ENCODE measurements at regions not wholly inside any gene's neighbourhood (a gene's known extent, or its start where the extent isn't known, plus 50 kb on each side); places are given as distances from the start of the nearest gene placed in this dataset.
"Not testable (repeated sequence)": the region's sequence is repeated elsewhere in the genome, so short reads cannot be mapped to it uniquely, and the experiment has no call there.

- peak; percentile 94 for DNase-seq
These were observed 202.8 kb upstream of the TSC22D1 start for GRCh38 chr13:44778761-44779484.

- DNase-seq = not testable (repeated sequence)
These were observed 199.2 kb upstream of the TSC22D1 start for GRCh38 chr13:44775290-44775689.

- no peak for DNase-seq
These were observed 194.8 kb upstream of the TSC22D1 start for GRCh38 chr13:44770951-44771350.

- no peak for DNase-seq
These were observed 193.6 kb upstream of the TSC22D1 start for GRCh38 chr13:44769686-44770085.

- DNase-seq = no peak
These were observed 192.8 kb upstream of the TSC22D1 start for GRCh38 chr13:44768775-44769581.

DNA sequence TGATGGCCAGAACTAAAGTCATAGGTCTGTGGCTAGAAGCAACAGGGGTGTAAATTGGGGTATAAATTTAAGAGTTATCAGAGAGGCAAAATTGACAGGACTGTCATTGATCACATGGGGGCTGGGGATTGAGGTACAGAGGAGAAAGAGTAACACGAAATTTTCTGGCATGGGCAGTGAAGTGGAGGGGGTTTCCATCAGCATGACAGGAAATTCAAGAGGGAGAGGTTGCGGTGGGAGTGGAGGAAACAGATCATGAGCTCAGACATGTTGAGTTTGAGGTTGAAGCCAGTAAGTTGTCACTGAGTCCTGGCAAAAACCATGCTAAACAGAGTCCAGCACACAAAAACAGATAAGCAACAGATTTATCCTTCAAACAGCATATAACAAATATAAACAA is 192.1 kb upstream of the TSC22D1 start:
- no peak for DNase-seq

DNA sequence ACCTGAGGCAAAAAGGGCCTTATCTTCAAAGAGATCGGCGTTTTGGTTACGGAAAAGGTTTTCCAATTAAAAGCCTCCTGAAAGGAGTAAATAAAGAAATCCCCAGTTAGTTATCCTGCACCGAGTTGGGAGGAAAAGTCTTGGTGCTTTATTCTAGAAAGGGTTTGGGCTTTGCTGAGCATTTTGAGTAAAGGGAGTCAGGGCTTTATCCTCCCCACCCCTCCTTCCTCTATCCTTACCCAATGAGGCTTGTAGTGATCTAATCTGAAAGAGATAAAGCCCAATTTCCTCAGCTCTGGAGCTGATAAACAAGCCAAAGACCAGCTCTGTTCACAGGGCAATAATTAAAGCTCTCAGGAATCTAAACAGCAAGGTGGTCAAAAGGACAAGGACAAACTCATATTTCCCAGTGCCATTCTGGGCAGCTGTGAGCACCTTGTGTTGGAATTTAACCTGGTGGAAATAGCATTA is 188.9 kb upstream of the TSC22D1 start:
- no peak for DNase-seq

- DNase-seq = peak; percentile 46
These were observed 188.2 kb upstream of the TSC22D1 start for GRCh38 chr13:44764302-44764692.

DNA sequence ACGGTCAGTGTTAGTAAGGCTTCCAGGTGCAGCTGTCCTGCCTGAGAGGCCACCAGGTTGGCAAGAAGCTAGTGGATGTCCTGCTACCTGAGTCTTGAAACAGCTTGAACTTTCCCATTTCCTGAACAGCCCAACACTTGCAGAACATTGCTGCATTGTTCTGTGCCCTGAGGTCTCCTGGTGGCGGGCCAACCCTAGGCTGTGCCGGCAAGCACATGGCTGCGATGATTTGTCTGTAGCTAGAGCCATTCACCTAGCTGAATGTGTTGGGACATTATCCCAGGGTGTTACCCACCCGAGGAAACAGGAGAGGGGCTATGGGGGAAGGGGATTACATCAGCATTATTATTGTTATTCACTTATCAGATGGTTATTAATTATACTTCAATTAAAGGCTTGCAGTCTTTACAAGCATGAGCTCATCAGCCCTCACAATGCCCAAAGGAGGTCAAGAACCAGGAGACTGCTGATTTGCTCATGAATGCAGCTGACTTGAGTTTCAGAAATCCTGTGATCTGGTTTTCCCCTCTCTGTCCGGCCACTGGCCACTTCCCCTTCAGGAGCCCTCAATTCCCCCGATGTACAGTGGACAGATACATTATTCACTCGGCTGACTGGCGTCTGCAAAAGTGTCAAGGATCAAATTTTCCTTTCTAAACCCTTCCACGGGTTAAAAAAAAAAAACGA is 187.6 kb upstream of the TSC22D1 start:
- no peak for DNase-seq

- DNase-seq = no peak
These were observed 186.8 kb upstream of the TSC22D1 start for GRCh38 chr13:44762911-44763310.

DNA sequence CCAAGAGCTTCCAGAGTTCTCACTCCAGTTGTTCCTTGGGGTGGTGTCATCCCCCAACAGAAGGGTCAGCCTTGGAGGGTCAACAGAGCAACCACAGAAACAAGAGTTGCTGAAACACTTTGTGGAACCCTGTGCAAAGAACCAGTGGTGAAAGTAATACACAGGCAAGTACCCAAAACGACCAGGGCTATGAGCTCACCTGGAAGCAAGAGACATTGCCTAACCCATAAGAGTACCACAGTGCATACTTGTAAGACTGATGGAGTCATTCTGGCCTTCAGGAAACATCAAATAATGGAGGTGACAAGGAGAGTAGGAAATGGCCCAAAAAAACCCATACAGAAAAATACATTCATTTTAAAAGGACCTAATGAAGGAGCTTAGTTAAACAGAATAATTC is 184.3 kb upstream of the TSC22D1 start:
- no peak for DNase-seq

GRCh38 chr13:44759384-44760360 is 183.5 kb upstream of the TSC22D1 start:
- no peak for DNase-seq

GRCh38 chr13:44758630-44759383 is 182.7 kb upstream of the TSC22D1 start:
- DNase-seq = no peak

DNA sequence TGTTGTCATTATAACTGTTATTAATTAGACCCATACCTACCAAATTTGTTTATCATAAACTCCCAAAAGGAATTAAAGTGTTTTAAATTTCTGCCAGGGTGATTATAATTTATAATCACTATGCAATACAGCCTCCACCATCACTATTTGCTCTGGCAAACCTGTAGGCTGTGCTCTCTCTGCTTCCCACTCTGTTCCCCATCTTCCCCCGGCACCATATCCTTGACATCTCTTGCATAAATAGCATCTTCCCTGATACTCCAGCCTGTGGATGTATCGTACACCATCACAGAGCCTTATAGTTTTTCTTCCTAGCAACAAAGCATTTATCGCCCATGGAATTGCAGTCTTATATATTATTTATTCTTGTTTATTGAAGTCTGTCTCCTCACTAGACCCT is 181.5 kb upstream of the TSC22D1 start:
- DNase-seq = no peak

DNA sequence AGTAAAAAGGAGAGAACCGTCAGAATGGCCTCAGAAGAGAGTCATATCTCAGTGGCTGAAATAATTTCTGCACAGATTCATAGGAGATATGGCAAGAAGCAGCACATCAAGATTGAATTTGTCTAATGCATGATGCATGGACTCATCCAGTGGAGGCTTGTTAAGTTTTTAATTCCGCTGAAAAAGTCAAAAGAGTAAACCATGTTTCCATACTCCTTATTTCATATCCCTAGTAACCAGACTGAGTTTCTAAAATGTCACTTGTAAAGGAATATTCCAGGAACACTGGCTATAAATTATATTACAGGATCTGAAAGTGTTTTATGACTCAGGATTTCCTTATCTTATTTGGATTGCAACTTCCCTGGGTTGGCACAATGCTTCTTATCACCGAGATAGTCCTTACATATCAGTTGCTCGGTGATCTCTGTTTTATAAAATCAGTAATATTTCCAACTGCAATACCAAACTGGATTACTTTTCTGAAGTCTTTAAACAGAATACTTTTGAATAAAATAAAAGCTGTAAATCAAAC is 180.2 kb upstream of the TSC22D1 start:
- DNase-seq = no peak

- DNase-seq = no peak
These were observed 179.7 kb upstream of the TSC22D1 start for GRCh38 chr13:44755872-44756271.

DNA sequence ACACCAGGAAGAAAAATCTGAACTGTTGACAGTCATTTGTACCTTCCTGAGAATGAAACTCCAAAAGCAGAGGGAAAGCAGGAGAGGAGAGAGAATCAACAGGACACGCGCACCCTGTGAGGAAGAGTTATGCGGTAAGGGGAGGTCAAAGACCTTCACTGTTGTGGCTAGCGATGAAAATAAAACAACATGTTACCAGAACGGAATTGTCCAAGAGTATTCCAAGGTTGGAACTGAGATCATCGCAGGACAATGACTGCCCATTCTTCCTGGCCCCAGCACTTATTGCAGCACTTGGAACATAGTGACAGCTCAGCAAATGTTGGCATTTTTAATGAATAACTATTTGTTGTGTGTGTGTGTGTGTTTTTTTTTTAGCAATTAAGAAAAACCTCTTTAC is 176.0 kb upstream of the TSC22D1 start:
- DNase-seq = no peak

GRCh38 chr13:44750630-44751029 is 174.5 kb upstream of the TSC22D1 start:
- DNase-seq = no peak

DNA sequence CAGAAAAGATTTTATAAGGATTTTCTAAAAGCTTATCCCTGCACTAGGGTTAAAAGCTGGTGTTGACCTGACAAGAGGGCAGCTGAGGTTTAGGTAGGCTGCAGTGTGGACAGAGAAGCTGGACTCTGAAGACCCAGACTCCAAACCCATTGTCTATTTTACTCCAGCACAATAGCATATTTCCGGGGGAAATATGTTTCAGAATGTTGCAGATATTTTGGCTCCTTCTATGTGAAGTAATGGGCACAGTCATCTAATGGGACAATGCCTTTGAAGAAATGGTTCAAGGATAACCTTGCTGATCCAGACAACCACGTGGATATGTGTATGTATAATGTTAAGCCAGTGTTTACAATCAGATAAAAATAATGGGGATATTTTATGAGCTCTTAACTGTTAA is 173.8 kb upstream of the TSC22D1 start:
- DNase-seq = no peak

DNA sequence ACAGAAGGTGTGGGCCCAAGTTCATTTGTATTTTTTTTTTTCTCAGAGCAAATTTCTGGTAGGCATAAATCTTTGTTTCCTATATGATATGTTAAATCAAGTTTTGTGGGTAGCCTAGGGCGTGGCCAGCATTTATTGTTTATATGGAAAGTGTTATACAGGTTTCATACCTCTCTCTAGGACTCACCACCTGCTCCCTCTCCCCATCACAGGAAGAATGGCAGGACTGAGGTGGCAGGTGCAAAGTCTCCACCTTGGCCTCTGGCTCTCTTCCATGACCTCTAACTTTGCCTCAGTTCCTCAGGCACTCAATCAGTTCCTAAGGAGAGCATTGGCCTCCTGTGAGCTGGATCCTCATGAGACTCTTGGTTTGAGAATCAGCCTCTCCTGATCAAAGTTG is 172.3 kb upstream of the TSC22D1 start:
- no peak for DNase-seq

GRCh38 chr13:44747179-44747578 is 171.0 kb upstream of the TSC22D1 start:
- DNase-seq = no peak
